Right lobe of liver (tissue), 4 donors: ENCODE measurements at regions not wholly inside any gene's neighbourhood (a gene's known extent, or its start where the extent isn't known, plus 50 kb on each side); places are given as distances from the start of the nearest gene placed in this dataset.

Experiments used
- POLR2A ChIP-seq: fragments of 450-650 bp; IDR thresholded peaks from one replicate; pipeline ENCODE4 v1.6.1; 2017; ENCODE audit warnings: antibody characterized with exemption, mild to moderate bottlenecking
- TF ChIP-seq, protein P1 (sequence below), 4 donors: fragments of 200-600 bp in 3 of 4; fragments of 450-650 bp in 1 of 4; IDR thresholded peaks; one replicate each; pipeline versions ENCODE4 v1.5.1 to v1.8.0; 2016 to 2022; ENCODE audit warnings: antibody characterized with exemption in 4 of 4, mild to moderate bottlenecking in 2 of 4
- donor health status: DM: no; HTN: no; CAD: no.
- donor health status: DM: no; HTN: no; CAD: no.
- donor health status: DM: no; HTN: yes; CAD: no.

DNA sequence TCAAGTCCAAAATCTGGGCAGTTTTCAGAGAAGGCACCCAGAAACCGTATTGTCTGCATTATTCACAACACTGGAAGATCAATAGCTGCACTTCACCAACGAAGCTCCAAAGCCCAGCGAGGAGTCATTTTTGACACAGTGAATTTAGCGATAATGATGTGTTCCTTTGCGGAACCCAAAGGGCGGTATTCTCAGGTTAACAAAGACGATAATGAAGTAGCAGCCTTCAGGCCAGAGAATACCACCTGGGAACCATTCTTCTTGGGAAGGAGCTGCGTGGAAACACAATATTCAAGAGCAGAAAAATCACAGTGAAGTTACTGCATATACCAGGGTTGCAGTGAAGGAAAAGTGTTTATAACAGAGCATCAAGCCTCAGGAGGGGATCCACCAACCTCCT, 381.0 kb downstream of the TOX3 start:
- TF ChIP-seq, protein P1, sequence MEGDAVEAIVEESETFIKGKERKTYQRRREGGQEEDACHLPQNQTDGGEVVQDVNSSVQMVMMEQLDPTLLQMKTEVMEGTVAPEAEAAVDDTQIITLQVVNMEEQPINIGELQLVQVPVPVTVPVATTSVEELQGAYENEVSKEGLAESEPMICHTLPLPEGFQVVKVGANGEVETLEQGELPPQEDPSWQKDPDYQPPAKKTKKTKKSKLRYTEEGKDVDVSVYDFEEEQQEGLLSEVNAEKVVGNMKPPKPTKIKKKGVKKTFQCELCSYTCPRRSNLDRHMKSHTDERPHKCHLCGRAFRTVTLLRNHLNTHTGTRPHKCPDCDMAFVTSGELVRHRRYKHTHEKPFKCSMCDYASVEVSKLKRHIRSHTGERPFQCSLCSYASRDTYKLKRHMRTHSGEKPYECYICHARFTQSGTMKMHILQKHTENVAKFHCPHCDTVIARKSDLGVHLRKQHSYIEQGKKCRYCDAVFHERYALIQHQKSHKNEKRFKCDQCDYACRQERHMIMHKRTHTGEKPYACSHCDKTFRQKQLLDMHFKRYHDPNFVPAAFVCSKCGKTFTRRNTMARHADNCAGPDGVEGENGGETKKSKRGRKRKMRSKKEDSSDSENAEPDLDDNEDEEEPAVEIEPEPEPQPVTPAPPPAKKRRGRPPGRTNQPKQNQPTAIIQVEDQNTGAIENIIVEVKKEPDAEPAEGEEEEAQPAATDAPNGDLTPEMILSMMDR (IDR thresholded peaks at IDR 0.05), result no peak
- TF ChIP-seq POLR2A, result no peak
